HL-60 (cell line): ENCODE measurements at regions not wholly inside any gene's neighbourhood (a gene's known extent, or its start where the extent isn't known, plus 50 kb on each side); places are given as distances from the start of the nearest gene placed in this dataset.

ENCODE experiments used
- CTCF ChIP-seq: IDR thresholded peaks from one replicate; pipeline ENCODE4 v1.5.1; 2011; ENCODE audit warnings: low read length, control low read depth, inconsistent platforms; ENCODE audit not compliant: insufficient read depth
- TF ChIP-seq, protein P1 (sequence below): IDR thresholded peaks from 2 replicates; pipeline ENCODE4 v1.6.1; 2012; ENCODE audit warnings: low read depth; ENCODE audit not compliant: insufficient replicate concordance

DNA sequence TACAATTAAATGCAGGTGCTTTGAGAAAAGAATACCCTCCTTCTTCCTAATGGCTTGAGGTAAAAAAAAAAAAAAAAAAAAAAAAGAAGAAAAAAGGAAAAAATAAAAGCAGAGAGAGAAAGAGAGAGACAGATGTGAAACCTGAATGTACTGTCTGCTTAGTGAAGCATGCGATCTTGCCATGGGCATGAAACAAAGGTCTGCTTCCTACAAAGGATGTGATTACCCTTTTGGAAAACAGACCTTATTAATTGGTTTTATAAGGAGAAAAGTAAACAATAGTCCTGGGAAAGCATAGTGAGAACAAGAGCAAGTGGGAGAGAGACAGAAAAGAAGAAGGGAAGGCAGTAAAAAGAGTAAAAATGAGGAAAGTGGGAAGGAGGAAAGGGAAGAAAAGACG lies 526.1 kb upstream of the PABPC4L start:
- no peak for TF ChIP-seq CTCF
- TF ChIP-seq, protein P1, sequence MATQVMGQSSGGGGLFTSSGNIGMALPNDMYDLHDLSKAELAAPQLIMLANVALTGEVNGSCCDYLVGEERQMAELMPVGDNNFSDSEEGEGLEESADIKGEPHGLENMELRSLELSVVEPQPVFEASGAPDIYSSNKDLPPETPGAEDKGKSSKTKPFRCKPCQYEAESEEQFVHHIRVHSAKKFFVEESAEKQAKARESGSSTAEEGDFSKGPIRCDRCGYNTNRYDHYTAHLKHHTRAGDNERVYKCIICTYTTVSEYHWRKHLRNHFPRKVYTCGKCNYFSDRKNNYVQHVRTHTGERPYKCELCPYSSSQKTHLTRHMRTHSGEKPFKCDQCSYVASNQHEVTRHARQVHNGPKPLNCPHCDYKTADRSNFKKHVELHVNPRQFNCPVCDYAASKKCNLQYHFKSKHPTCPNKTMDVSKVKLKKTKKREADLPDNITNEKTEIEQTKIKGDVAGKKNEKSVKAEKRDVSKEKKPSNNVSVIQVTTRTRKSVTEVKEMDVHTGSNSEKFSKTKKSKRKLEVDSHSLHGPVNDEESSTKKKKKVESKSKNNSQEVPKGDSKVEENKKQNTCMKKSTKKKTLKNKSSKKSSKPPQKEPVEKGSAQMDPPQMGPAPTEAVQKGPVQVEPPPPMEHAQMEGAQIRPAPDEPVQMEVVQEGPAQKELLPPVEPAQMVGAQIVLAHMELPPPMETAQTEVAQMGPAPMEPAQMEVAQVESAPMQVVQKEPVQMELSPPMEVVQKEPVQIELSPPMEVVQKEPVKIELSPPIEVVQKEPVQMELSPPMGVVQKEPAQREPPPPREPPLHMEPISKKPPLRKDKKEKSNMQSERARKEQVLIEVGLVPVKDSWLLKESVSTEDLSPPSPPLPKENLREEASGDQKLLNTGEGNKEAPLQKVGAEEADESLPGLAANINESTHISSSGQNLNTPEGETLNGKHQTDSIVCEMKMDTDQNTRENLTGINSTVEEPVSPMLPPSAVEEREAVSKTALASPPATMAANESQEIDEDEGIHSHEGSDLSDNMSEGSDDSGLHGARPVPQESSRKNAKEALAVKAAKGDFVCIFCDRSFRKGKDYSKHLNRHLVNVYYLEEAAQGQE: no peak
